ENCODE measurements at regions not wholly inside any gene's neighbourhood (a gene's known extent, or its start where the extent isn't known, plus 50 kb on each side); places are given as distances from the start of the nearest gene placed in this dataset.

- H3K27ac Mint-ChIP-seq = no peak overlapping the region
- no peak overlapping the region for H3K4me3 Mint-ChIP-seq (ENCODE audit: low read depth)
- H3K4me1 Mint-ChIP-seq (ENCODE audit: low read depth) = peaks cover 1% of the 10 kb centered on the region
- intact Hi-C loops (cut with micrococcal nuclease) = no loop called here
- H3K9me3 Mint-ChIP-seq = no peaks in the 10 kb centered on the region
- no peak for DNase-seq (ENCODE audit: low spot score)
- no peaks in the 10 kb centered on the region for H3K36me3 Mint-ChIP-seq (ENCODE audit: low read depth)
- H3K27me3 Mint-ChIP-seq (ENCODE audit: low read depth) = no peaks in the 10 kb centered on the region
Observed at GRCh38 chr4:4694827-4695226, 153.0 kb upstream of the STX18 start.

DNA sequence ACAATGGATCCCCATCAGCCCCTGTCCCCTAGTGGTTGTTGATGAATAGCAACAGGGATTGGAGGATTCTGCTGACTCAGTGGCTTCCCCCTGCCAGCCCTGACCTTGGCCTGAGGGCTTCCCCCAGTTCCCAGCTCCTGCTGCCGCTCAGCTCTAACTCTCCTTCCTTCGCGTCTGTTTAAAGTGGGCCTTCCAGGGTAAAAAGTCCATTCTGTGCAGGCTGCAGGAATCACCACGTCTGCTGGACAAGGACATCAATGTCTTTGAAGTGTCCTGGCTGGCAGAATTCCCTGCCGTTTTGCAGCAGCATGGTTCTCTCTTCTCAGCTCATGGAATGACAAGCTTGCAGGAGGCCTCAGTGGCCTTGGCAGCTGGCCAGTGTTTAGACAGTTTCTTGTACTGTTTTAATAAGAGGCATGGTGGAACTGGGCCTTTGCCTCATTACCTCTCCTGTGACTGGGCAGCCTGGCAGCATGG, 152.5 kb upstream of the STX18 start:
- Mint-ChIP-seq H3K27ac (no peak overlapping the region), H3K27me3 (ENCODE audit: low read depth) (no peaks in the 10 kb centered on the region), H3K36me3 (ENCODE audit: low read depth) (no peaks in the 10 kb centered on the region), H3K4me1 (ENCODE audit: low read depth) (peaks cover 4% of the 10 kb centered on the region), H3K9me3 (no peaks in the 10 kb centered on the region), H3K4me3 (ENCODE audit: low read depth) (no peak overlapping the region)
- no peak for DNase-seq (ENCODE audit: low spot score)
- intact Hi-C loops (cut with micrococcal nuclease) = no loop called here

DNA sequence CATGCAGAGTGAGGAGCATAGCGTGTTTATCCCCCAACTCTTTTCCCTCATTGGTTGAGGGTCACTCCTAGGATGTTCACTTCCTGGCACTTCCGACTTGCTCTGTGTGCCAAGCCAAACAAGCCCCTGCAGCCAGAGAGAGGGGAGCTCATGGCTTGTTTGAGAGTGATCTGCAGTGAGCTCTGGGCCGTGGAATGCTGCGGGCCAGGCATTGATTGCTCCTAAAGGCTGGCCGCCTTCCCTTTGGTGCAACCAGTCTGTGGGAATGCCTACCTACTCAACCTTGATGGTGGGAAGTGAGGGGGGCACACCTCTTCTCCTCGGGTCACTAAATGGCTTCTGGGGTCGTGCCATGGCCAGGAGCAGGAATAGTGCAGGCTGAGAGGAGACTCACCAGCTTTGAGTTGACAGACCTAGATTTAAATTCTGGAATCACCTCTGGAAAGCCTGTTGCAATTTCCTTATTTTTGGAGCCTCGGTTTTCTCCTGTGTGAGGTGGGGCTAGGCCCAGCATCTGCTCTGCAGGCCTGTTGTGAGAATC, 152.0 kb upstream of the STX18 start:
- H3K4me3 Mint-ChIP-seq (ENCODE audit: low read depth) = no peak overlapping the region
- no peaks in the 10 kb centered on the region for H3K9me3 Mint-ChIP-seq
- peaks cover 4% of the 10 kb centered on the region for H3K4me1 Mint-ChIP-seq (ENCODE audit: low read depth)
- H3K27ac Mint-ChIP-seq = no peak overlapping the region
- intact Hi-C loops (cut with micrococcal nuclease) = no loop called here
- no peaks in the 10 kb centered on the region for H3K36me3 Mint-ChIP-seq (ENCODE audit: low read depth)
- H3K27me3 Mint-ChIP-seq (ENCODE audit: low read depth) = no peaks in the 10 kb centered on the region
- no peak for DNase-seq (ENCODE audit: low spot score)

GRCh38 chr4:4693258-4693657, 151.4 kb upstream of the STX18 start:
- Mint-ChIP-seq H3K4me3 (ENCODE audit: low read depth) (no peak overlapping the region), H3K4me1 (ENCODE audit: low read depth) (peaks cover 4% of the 10 kb centered on the region), H3K27ac (no peak overlapping the region), H3K9me3 (no peaks in the 10 kb centered on the region), H3K27me3 (ENCODE audit: low read depth) (no peaks in the 10 kb centered on the region), H3K36me3 (ENCODE audit: low read depth) (no peaks in the 10 kb centered on the region)
- intact Hi-C loops (cut with micrococcal nuclease) = no loop called here
- no peak for DNase-seq (ENCODE audit: low spot score)

DNA sequence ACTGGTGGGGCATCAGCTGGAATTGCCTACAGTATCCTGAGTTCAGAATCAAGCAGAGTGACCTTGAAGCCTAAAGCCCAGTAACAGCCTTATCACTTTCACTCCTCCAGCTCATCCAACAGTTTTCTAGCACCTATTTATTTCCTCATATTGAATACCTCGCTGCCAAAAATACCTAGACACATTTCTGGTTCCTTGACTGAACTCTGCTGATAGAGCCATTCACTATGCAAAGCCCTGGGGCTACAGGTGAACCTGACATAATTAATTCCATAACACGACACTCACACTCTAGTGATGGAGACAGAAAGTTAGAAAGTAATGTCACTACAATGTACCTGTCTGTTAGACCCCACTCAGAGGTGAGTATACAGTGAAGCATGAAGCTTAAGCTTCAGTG, 149.0 kb upstream of the STX18 start:
- Mint-ChIP-seq H3K9me3 (no peaks in the 10 kb centered on the region), H3K36me3 (ENCODE audit: low read depth) (no peaks in the 10 kb centered on the region), H3K27me3 (ENCODE audit: low read depth) (no peaks in the 10 kb centered on the region), H3K4me3 (ENCODE audit: low read depth) (no peak overlapping the region), H3K4me1 (ENCODE audit: low read depth) (peaks cover 4% of the 10 kb centered on the region), H3K27ac (no peak overlapping the region)
- intact Hi-C loops (cut with micrococcal nuclease) = no loop called here
- DNase-seq (ENCODE audit: low spot score) = no peak

DNA sequence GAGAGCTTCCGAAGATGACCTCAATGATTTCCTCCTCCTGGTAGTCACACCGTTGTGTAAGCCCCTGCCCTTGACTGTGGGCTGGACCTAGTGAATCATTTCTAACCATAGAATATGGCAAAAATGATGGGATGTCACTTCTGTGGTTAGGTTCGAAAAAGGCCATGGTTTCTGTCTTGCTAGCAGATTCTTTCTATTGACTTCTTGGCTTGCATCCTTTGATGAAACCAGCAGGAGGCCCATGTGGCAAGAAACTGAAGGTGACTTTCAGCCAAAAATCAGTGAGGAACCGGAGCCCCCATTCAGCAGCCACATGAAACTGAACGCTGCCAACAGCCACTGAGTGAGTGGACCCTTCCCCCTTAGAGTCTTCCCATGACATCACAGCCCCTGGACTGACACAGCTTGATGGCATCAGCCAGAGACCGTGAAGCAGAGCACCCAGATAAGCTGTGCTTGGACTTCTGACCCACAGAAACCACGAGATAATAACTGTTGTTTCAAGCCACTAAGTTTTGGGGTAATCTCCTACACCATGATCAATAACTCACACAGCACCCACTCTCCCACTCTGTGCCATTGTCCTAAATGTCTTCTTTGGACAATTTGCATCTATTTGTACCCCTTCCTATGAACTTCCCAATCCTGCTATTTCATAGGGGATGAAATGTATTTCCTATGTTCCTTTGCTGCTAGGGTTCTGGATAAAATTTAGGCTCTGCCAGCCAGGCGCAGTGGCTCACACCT, 148.0 kb upstream of the STX18 start:
- Mint-ChIP-seq H3K4me3 (ENCODE audit: low read depth) (no peak overlapping the region), H3K27ac (no peak overlapping the region), H3K4me1 (ENCODE audit: low read depth) (peaks cover 4% of the 10 kb centered on the region), H3K36me3 (ENCODE audit: low read depth) (no peaks in the 10 kb centered on the region), H3K9me3 (no peaks in the 10 kb centered on the region), H3K27me3 (ENCODE audit: low read depth) (no peaks in the 10 kb centered on the region)
- DNase-seq (ENCODE audit: low spot score) = no peak
- intact Hi-C loops (cut with micrococcal nuclease) = no loop called here

GRCh38 chr4:4687935-4688727, 146.3 kb upstream of the STX18 start:
- H3K4me3 Mint-ChIP-seq (ENCODE audit: low read depth) = no peak overlapping the region
- no peaks in the 10 kb centered on the region for H3K36me3 Mint-ChIP-seq (ENCODE audit: low read depth)
- no peaks in the 10 kb centered on the region for H3K9me3 Mint-ChIP-seq
- DNase-seq (ENCODE audit: low spot score) = no peak
- no peak overlapping the region for H3K27ac Mint-ChIP-seq
- intact Hi-C loops (cut with micrococcal nuclease) = no loop called here
- H3K27me3 Mint-ChIP-seq (ENCODE audit: low read depth) = no peaks in the 10 kb centered on the region
- H3K4me1 Mint-ChIP-seq (ENCODE audit: low read depth) = peaks cover 4% of the 10 kb centered on the region

DNA sequence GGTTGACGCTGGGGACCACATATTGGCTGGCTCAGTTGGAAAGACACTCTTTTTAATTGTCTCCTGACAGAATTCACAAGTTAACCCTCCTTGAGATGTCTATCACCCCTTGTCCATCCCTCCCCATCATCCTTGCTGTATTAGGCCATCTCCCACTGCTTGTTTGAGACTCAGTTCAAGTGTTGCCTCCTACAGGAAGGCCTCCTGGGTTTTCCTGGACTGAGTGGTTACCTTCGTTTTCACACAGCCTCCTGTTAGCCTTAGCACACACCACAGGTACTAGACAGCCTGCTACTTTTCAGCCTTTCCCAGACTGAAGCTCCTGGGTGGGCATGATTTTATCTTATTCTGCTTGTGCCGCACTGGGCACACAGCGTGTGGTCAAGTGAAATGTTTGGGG, 145.3 kb upstream of the STX18 start:
- H3K9me3 Mint-ChIP-seq = no peaks in the 10 kb centered on the region
- DNase-seq (ENCODE audit: low spot score) = no peak
- H3K27ac Mint-ChIP-seq = no peak overlapping the region
- no peak overlapping the region for H3K4me3 Mint-ChIP-seq (ENCODE audit: low read depth)
- H3K27me3 Mint-ChIP-seq (ENCODE audit: low read depth) = no peaks in the 10 kb centered on the region
- intact Hi-C loops (cut with micrococcal nuclease) = no loop called here
- peaks cover 4% of the 10 kb centered on the region for H3K4me1 Mint-ChIP-seq (ENCODE audit: low read depth)
- H3K36me3 Mint-ChIP-seq (ENCODE audit: low read depth) = no peaks in the 10 kb centered on the region

- no peak for DNase-seq (ENCODE audit: low spot score)
- Mint-ChIP-seq H3K4me3 (ENCODE audit: low read depth) (no peak overlapping the region), H3K27me3 (ENCODE audit: low read depth) (no peaks in the 10 kb centered on the region), H3K36me3 (ENCODE audit: low read depth) (no peaks in the 10 kb centered on the region), H3K9me3 (no peaks in the 10 kb centered on the region), H3K4me1 (ENCODE audit: low read depth) (peaks cover 4% of the 10 kb centered on the region), H3K27ac (no peak overlapping the region)
- intact Hi-C loops (cut with micrococcal nuclease) = no loop called here
Observed at GRCh38 chr4:4685810-4686795, 144.3 kb upstream of the STX18 start.

DNA sequence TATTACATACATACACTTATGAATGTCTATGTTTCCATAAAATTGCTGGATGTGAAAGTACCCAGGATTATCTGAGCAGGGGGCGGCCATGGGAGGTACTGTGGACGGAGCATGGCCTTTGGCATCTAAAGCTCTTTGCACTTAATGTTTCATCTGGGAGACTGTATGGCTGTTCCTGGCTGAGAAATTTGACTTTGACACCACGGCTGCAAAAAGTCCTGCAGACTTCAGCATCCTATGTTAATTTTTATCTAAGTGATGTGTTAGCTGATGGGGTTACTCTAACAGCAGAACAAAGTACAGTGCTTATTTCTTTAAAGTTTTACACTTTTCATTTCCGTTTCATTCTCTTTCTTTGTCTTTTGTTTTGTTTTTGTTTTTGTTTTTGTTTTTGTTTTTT, 139.8 kb upstream of the STX18 start:
- H3K27me3 Mint-ChIP-seq (ENCODE audit: low read depth) = no peaks in the 10 kb centered on the region
- no peak for DNase-seq (ENCODE audit: low spot score)
- H3K27ac Mint-ChIP-seq = no peak overlapping the region
- intact Hi-C loops (cut with micrococcal nuclease) = no loop called here
- H3K4me3 Mint-ChIP-seq (ENCODE audit: low read depth) = no peak overlapping the region
- no peaks in the 10 kb centered on the region for H3K9me3 Mint-ChIP-seq
- H3K36me3 Mint-ChIP-seq (ENCODE audit: low read depth) = no peaks in the 10 kb centered on the region
- no peaks in the 10 kb centered on the region for H3K4me1 Mint-ChIP-seq (ENCODE audit: low read depth)

GRCh38 chr4:4680758-4681157, 138.9 kb upstream of the STX18 start:
- no peaks in the 10 kb centered on the region for H3K36me3 Mint-ChIP-seq (ENCODE audit: low read depth)
- intact Hi-C loops (cut with micrococcal nuclease) = no loop called here

GRCh38 chr4:4680243-4680642, 138.4 kb upstream of the STX18 start:
- H3K4me1 Mint-ChIP-seq (ENCODE audit: low read depth) = no peaks in the 10 kb centered on the region
- no peaks in the 10 kb centered on the region for H3K27me3 Mint-ChIP-seq (ENCODE audit: low read depth)
- no peaks in the 10 kb centered on the region for H3K9me3 Mint-ChIP-seq
- no peak overlapping the region for H3K27ac Mint-ChIP-seq
- intact Hi-C loops (cut with micrococcal nuclease) = no loop called here
- no peak overlapping the region for H3K4me3 Mint-ChIP-seq (ENCODE audit: low read depth)
- no peak for DNase-seq (ENCODE audit: low spot score)
- no peaks in the 10 kb centered on the region for H3K36me3 Mint-ChIP-seq (ENCODE audit: low read depth)

More at GRCh38 chr4:4680758-4681157, 138.9 kb upstream of the STX18 start:
- Mint-ChIP-seq H3K9me3 (no peaks in the 10 kb centered on the region), H3K27me3 (ENCODE audit: low read depth) (no peaks in the 10 kb centered on the region), H3K4me3 (ENCODE audit: low read depth) (no peak overlapping the region), H3K4me1 (ENCODE audit: low read depth) (no peaks in the 10 kb centered on the region), H3K27ac (no peak overlapping the region)
- no peak for DNase-seq (ENCODE audit: low spot score)
